SK-N-SH treated with all-trans-retinoic acid at 6 μM for 48 hours (cell line): ENCODE measurements at regions not wholly inside any gene's neighbourhood (a gene's known extent, or its start where the extent isn't known, plus 50 kb on each side); places are given as distances from the start of the nearest gene placed in this dataset.

Source experiments
- ATAC-seq: fragments of 200-7000 bp; cut with Tn5 transposase; 3 replicates; pipeline ENCODE4 v1.9.1; 2020; ENCODE audit warnings: mild to moderate bottlenecking, moderate library complexity
- ARNTL ChIP-seq: fragments of 450-650 bp; formaldehyde crosslinking; IDR thresholded peaks from 2 replicates; pipeline ENCODE4 v1.5.0; 2020; ENCODE audit warnings: low read depth, mild to moderate bottlenecking, moderate library complexity, borderline replicate concordance
- BACH2 ChIP-seq: fragments of 250-450 bp; sonication (Bioruptor Pico); IDR thresholded peaks from 2 replicates; pipeline ENCODE4 v1.9.0; 2021; ENCODE audit warnings: mild to moderate bottlenecking, borderline replicate concordance
- CSDC2 ChIP-seq: fragments of 250-450 bp; sonication (Bioruptor Pico); IDR thresholded peaks from 2 replicates; pipeline ENCODE4 v1.5.0; 2020; ENCODE audit warnings: mild to moderate bottlenecking, moderate library complexity
- ESRRG ChIP-seq: fragments of 250-450 bp; sonication (Bioruptor Pico); IDR thresholded peaks from 2 replicates; pipeline ENCODE4 v1.6.1; 2021; ENCODE audit warnings: mild to moderate bottlenecking
- GLIS3 ChIP-seq: fragments of 250-450 bp; sonication (Bioruptor Pico); IDR thresholded peaks from 2 replicates; pipeline ENCODE4 v1.5.0; 2020; ENCODE audit warnings: mild to moderate bottlenecking, moderate library complexity
- ISL1 ChIP-seq: fragments of 250-450 bp; sonication (Bioruptor Pico); IDR thresholded peaks from 2 replicates; pipeline ENCODE4 v2.1.2; 2022; ENCODE audit warnings: mild to moderate bottlenecking, moderate library complexity
- OSR1 ChIP-seq: fragments of 250-450 bp; sonication (Bioruptor Pico); IDR thresholded peaks from 2 replicates; pipeline ENCODE4 v1.8.0; 2022; ENCODE audit warnings: moderate library complexity, mild to moderate bottlenecking, inconsistent platforms
- PPARA ChIP-seq: fragments of 250-450 bp; sonication (Bioruptor Pico); IDR thresholded peaks from 2 replicates; pipeline ENCODE4 v1.5.0; 2020; ENCODE audit warnings: mild to moderate bottlenecking, borderline replicate concordance
- RARB ChIP-seq: fragments of 250-450 bp; sonication (Bioruptor Pico); IDR thresholded peaks from 2 replicates; pipeline ENCODE4 v1.8.0; 2021; ENCODE audit warnings: mild to moderate bottlenecking, moderate library complexity
- SNAI2 ChIP-seq: fragments of 250-450 bp; sonication (Bioruptor Pico); IDR thresholded peaks from 2 replicates; pipeline ENCODE4 v1.5.0; 2020; ENCODE audit warnings: mild to moderate bottlenecking, moderate library complexity
- TCF4 ChIP-seq: fragments of 250-450 bp; sonication (Bioruptor Pico); IDR thresholded peaks from 2 replicates; pipeline ENCODE4 v1.8.0; 2021; ENCODE audit warnings: mild to moderate bottlenecking, moderate library complexity, borderline replicate concordance
- ZC3H10 ChIP-seq: fragments of 250-450 bp; sonication (Bioruptor Pico); IDR thresholded peaks from 2 replicates; pipeline ENCODE4 v1.5.1; 2021; ENCODE audit warnings: mild to moderate bottlenecking, moderate library complexity
- ZFP30 ChIP-seq: fragments of 450-650 bp; formaldehyde crosslinking; IDR thresholded peaks from 2 replicates; pipeline ENCODE4 v1.5.0; 2022; ENCODE audit warnings: mild to moderate bottlenecking, moderate library complexity
- ZNF565 ChIP-seq: fragments of 450-650 bp; formaldehyde crosslinking; conservative IDR thresholded peaks from 2 replicates; pipeline ENCODE4 v1.5.0; 2020; ENCODE audit warnings: low read depth, mild to moderate bottlenecking, moderate library complexity
- ZNF70 ChIP-seq: fragments of 450-650 bp; formaldehyde crosslinking; IDR thresholded peaks from 2 replicates; pipeline ENCODE4 v1.5.0; 2020; ENCODE audit warnings: mild to moderate bottlenecking, moderate library complexity
- ZNF8 ChIP-seq: fragments of 450-650 bp; formaldehyde crosslinking; IDR thresholded peaks from 2 replicates; pipeline ENCODE4 v1.5.0; 2020; ENCODE audit warnings: mild to moderate bottlenecking, moderate library complexity
- TF ChIP-seq, protein P1 (sequence below): fragments of 250-450 bp; sonication (Bioruptor Pico); IDR thresholded peaks from 2 replicates; pipeline ENCODE4 v1.5.1; 2021; ENCODE audit warnings: mild to moderate bottlenecking, moderate library complexity
- TF ChIP-seq, protein P2 (sequence below): fragments of 250-450 bp; sonication (Bioruptor Pico); IDR thresholded peaks from 2 replicates; pipeline ENCODE4 v1.8.0; 2020; ENCODE audit warnings: mild to moderate bottlenecking, moderate library complexity, borderline replicate concordance
- TF ChIP-seq, protein P3 (sequence below): fragments of 250-450 bp; sonication (Bioruptor Pico); IDR thresholded peaks from 2 replicates; pipeline ENCODE4 v1.8.0; 2021; ENCODE audit warnings: low read depth, mild to moderate bottlenecking, moderate library complexity, borderline replicate concordance
- TF ChIP-seq, protein P4 (sequence below): fragments of 250-450 bp; sonication (Bioruptor Pico); IDR thresholded peaks from 2 replicates; pipeline ENCODE4 v1.5.0; 2020; ENCODE audit warnings: mild to moderate bottlenecking, moderate library complexity
- TF ChIP-seq, protein P5 (sequence below): fragments of 250-450 bp; sonication (Bioruptor Pico); IDR thresholded peaks from 2 replicates; pipeline ENCODE4 v1.5.1; 2020; ENCODE audit warnings: low read depth, mild to moderate bottlenecking, moderate library complexity

DNA sequence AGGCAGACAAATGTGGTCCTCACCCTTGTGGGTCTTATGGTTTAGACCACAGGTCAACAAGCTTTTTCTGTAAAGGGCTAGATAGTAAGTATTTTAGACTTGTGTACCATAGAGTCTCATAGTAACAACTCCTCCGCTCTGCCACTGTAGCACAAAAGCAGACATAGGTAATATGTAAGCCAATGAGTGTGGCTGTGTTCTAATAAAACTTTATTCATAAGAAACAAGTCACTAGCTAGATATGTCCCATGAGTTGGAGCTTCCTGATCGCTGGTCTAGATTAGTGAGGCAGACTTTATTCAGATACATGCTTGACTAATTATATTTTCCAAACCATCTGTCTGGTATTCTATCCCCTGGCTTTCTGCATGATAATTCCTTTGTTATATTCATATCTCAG lies 196.4 kb upstream of the TSHZ2 start:
- ATAC-seq = no peak
- TF ChIP-seq RARB (CRISPR knock-in tag) = no peak
- no peak for TF ChIP-seq ESRRG (CRISPR knock-in tag)
- no peak for TF ChIP-seq SNAI2 (CRISPR knock-in tag)
- TF ChIP-seq CSDC2 (CRISPR knock-in tag) = no peak
- TF ChIP-seq ZNF565 (CRISPR knock-in tag) = no peak
- TF ChIP-seq, protein P1, sequence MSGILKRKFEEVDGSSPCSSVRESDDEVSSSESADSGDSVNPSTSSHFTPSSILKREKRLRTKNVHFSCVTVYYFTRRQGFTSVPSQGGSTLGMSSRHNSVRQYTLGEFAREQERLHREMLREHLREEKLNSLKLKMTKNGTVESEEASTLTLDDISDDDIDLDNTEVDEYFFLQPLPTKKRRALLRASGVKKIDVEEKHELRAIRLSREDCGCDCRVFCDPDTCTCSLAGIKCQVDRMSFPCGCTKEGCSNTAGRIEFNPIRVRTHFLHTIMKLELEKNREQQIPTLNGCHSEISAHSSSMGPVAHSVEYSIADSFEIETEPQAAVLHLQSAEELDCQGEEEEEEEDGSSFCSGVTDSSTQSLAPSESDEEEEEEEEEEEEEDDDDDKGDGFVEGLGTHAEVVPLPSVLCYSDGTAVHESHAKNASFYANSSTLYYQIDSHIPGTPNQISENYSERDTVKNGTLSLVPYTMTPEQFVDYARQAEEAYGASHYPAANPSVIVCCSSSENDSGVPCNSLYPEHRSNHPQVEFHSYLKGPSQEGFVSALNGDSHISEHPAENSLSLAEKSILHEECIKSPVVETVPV (CRISPR knock-in tag) = no peak
- TF ChIP-seq, protein P2, sequence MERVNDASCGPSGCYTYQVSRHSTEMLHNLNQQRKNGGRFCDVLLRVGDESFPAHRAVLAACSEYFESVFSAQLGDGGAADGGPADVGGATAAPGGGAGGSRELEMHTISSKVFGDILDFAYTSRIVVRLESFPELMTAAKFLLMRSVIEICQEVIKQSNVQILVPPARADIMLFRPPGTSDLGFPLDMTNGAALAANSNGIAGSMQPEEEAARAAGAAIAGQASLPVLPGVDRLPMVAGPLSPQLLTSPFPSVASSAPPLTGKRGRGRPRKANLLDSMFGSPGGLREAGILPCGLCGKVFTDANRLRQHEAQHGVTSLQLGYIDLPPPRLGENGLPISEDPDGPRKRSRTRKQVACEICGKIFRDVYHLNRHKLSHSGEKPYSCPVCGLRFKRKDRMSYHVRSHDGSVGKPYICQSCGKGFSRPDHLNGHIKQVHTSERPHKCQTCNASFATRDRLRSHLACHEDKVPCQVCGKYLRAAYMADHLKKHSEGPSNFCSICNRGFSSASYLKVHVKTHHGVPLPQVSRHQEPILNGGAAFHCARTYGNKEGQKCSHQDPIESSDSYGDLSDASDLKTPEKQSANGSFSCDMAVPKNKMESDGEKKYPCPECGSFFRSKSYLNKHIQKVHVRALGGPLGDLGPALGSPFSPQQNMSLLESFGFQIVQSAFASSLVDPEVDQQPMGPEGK = no peak
- no peak for TF ChIP-seq ARNTL
- TF ChIP-seq GLIS3 (CRISPR knock-in tag) = no peak
- TF ChIP-seq OSR1 (CRISPR knock-in tag) = no peak
- TF ChIP-seq ZFP30 = no peak
- TF ChIP-seq ZNF8 (CRISPR knock-in tag) = no peak
- no peak for TF ChIP-seq ZNF70
- no peak for TF ChIP-seq BACH2 (CRISPR knock-in tag)
- TF ChIP-seq TCF4 = no peak
- TF ChIP-seq ISL1 (CRISPR knock-in tag) = no peak
- TF ChIP-seq, protein P3, sequence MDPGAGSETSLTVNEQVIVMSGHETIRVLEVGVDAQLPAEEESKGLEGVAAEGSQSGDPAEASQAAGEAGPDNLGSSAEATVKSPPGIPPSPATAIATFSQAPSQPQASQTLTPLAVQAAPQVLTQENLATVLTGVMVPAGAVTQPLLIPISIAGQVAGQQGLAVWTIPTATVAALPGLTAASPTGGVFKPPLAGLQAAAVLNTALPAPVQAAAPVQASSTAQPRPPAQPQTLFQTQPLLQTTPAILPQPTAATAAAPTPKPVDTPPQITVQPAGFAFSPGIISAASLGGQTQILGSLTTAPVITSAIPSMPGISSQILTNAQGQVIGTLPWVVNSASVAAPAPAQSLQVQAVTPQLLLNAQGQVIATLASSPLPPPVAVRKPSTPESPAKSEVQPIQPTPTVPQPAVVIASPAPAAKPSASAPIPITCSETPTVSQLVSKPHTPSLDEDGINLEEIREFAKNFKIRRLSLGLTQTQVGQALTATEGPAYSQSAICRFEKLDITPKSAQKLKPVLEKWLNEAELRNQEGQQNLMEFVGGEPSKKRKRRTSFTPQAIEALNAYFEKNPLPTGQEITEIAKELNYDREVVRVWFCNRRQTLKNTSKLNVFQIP (CRISPR knock-in tag) = no peak

DNA sequence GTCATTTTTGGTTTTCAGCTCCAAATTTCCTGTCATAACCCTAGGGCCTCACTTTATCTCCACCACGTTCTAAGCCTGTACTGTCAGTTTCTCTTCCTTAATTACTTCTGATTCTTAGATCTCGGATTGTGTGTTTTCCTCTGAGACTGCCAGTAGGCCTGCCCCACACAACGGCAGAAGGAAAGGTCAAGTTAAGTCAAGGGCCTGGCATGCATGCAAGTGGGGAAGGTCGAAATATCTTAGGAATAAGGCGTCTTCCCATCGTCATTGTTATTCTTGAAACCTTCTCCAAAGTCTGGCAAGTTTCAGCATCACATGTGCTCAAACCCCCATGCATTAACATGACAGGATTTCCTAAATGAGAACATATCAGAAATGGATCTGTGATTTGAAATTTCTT lies 203.5 kb upstream of the TSHZ2 start:
- TF ChIP-seq, protein P2 = no peak
- no peak for TF ChIP-seq ISL1 (CRISPR knock-in tag)
- no peak for TF ChIP-seq ZNF70
- TF ChIP-seq CSDC2 (CRISPR knock-in tag) = no peak
- TF ChIP-seq, protein P4, sequence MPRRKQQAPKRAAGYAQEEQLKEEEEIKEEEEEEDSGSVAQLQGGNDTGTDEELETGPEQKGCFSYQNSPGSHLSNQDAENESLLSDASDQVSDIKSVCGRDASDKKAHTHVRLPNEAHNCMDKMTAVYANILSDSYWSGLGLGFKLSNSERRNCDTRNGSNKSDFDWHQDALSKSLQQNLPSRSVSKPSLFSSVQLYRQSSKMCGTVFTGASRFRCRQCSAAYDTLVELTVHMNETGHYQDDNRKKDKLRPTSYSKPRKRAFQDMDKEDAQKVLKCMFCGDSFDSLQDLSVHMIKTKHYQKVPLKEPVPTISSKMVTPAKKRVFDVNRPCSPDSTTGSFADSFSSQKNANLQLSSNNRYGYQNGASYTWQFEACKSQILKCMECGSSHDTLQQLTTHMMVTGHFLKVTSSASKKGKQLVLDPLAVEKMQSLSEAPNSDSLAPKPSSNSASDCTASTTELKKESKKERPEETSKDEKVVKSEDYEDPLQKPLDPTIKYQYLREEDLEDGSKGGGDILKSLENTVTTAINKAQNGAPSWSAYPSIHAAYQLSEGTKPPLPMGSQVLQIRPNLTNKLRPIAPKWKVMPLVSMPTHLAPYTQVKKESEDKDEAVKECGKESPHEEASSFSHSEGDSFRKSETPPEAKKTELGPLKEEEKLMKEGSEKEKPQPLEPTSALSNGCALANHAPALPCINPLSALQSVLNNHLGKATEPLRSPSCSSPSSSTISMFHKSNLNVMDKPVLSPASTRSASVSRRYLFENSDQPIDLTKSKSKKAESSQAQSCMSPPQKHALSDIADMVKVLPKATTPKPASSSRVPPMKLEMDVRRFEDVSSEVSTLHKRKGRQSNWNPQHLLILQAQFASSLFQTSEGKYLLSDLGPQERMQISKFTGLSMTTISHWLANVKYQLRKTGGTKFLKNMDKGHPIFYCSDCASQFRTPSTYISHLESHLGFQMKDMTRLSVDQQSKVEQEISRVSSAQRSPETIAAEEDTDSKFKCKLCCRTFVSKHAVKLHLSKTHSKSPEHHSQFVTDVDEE (CRISPR knock-in tag) = no peak
- TF ChIP-seq, protein P3 (CRISPR knock-in tag) = no peak
- TF ChIP-seq ZC3H10 (CRISPR knock-in tag) = no peak
- no peak for TF ChIP-seq OSR1 (CRISPR knock-in tag)
- no peak for TF ChIP-seq ZFP30
- TF ChIP-seq ZNF565 (CRISPR knock-in tag) = no peak
- no peak for TF ChIP-seq TCF4
- TF ChIP-seq, protein P1 (CRISPR knock-in tag) = no peak
- TF ChIP-seq PPARA (CRISPR knock-in tag) = no peak
- TF ChIP-seq, protein P5, sequence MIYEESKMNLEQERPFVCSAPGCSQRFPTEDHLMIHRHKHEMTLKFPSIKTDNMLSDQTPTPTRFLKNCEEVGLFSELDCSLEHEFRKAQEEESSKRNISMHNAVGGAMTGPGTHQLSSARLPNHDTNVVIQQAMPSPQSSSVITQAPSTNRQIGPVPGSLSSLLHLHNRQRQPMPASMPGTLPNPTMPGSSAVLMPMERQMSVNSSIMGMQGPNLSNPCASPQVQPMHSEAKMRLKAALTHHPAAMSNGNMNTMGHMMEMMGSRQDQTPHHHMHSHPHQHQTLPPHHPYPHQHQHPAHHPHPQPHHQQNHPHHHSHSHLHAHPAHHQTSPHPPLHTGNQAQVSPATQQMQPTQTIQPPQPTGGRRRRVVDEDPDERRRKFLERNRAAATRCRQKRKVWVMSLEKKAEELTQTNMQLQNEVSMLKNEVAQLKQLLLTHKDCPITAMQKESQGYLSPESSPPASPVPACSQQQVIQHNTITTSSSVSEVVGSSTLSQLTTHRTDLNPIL (CRISPR knock-in tag) = no peak
- TF ChIP-seq, all 23 proteins: peak for 0

More for the DNA sequence above, 203.5 kb upstream of the TSHZ2 start:
- no peak for ATAC-seq
